Esophagus squamous epithelium (tissue), 4 donors: ENCODE measurements at regions not wholly inside any gene's neighbourhood (a gene's known extent, or its start where the extent isn't known, plus 50 kb on each side); places are given as distances from the start of the nearest gene placed in this dataset.

Experiments
- POLR2A ChIP-seq, 4 donors: fragments of 450-650 bp; IDR thresholded peaks; one replicate each; pipeline ENCODE4 v1.6.1; 2017; ENCODE audit warnings: antibody characterized with exemption in 4 of 4, mild to moderate bottlenecking in 4 of 4, moderate library complexity in 3 of 4
- TF ChIP-seq, protein P1 (sequence below), 6 experiments: fragments of 450-650 bp in 4 of 6; fragments of 200-600 bp in 2 of 6; sonication (generic) in 2 of 6; IDR thresholded peaks; one replicate each; pipeline ENCODE4 v1.5.1; 2016 to 2019; ENCODE audit warnings: antibody characterized with exemption in 6 of 6, mild to moderate bottlenecking in 4 of 6, moderate library complexity in 4 of 6

DNA sequence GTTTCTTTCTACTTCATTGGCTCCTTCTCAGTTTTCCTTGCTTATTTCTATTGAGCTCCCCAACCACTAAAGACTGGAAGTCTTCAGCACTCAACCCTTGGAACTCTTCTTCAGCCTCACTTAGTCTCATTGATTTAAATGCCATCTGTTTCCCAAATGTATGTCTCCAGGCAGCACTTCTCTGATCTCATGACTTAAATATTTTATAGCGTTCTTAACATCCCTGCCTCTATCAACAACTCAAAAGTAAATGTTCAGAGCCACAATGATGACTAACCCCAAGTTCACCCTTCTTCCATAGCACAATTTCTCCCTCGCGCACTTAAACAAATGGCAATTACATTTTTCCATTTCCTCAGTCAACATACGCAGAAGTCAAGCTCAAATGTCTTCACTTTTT, 1393.3 kb downstream of the ARAP2 start:
- TF ChIP-seq POLR2A (IDR thresholded peaks at IDR 0.05), result no peak
- TF ChIP-seq, protein P1, sequence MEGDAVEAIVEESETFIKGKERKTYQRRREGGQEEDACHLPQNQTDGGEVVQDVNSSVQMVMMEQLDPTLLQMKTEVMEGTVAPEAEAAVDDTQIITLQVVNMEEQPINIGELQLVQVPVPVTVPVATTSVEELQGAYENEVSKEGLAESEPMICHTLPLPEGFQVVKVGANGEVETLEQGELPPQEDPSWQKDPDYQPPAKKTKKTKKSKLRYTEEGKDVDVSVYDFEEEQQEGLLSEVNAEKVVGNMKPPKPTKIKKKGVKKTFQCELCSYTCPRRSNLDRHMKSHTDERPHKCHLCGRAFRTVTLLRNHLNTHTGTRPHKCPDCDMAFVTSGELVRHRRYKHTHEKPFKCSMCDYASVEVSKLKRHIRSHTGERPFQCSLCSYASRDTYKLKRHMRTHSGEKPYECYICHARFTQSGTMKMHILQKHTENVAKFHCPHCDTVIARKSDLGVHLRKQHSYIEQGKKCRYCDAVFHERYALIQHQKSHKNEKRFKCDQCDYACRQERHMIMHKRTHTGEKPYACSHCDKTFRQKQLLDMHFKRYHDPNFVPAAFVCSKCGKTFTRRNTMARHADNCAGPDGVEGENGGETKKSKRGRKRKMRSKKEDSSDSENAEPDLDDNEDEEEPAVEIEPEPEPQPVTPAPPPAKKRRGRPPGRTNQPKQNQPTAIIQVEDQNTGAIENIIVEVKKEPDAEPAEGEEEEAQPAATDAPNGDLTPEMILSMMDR (IDR thresholded peaks at IDR 0.05), result no peak
